ENCODE measurements at regions not wholly inside any gene's neighbourhood (a gene's known extent, or its start where the extent isn't known, plus 50 kb on each side); places are given as distances from the start of the nearest gene placed in this dataset.
"Not testable (repeated sequence)": the region's sequence is repeated elsewhere in the genome, so short reads cannot be mapped to it uniquely, and the experiment has no call there.

- DNase-seq, result not testable (repeated sequence)
Measured at GRCh38 chr7:76904688-76905087, 127.5 kb downstream of the SPDYE17 start.

GRCh38 chr7:76901944-76902710 lies 130.0 kb downstream of the SPDYE17 start:
- peak overlapping the region in 1 of 10 donors; percentile 36 for H3K27ac Mint-ChIP-seq
- H3K4me3 Mint-ChIP-seq, DNase-seq, H3K36me3 Mint-ChIP-seq, POLR2A ChIA-PET, H3K27me3 Mint-ChIP-seq, H3K9me3 Mint-ChIP-seq, H3K4me1 Mint-ChIP-seq, ATAC-seq: not testable (repeated sequence)

More at GRCh38 chr7:76904688-76905087, 127.5 kb downstream of the SPDYE17 start:
- H3K9me3 Mint-ChIP-seq, H3K36me3 Mint-ChIP-seq, H3K27me3 Mint-ChIP-seq, ATAC-seq, H3K4me3 Mint-ChIP-seq, H3K4me1 Mint-ChIP-seq, POLR2A ChIA-PET, H3K27ac Mint-ChIP-seq: not testable (repeated sequence)

DNA sequence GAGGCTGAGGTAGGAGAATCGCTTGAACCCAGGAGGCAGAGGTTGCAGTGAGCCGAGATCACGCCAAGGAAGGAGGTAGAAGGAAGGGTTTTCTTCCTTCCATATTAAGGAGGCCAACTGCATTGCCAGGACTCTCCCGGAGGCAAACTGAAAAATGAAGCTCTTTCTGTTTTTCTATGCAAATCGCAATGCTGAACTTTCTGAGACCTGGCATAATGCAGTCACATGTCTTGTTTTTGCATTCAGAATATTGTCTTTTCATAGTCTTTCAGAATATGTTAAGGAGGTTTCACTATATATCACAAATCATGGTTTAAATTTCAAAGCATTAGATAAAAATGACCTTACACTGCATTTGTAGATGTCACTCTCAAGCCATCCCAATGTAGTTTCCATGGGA lies 133.4 kb downstream of the SPDYE17 start:
- H3K9me3 Mint-ChIP-seq, POLR2A ChIA-PET: not testable (repeated sequence)

DNA sequence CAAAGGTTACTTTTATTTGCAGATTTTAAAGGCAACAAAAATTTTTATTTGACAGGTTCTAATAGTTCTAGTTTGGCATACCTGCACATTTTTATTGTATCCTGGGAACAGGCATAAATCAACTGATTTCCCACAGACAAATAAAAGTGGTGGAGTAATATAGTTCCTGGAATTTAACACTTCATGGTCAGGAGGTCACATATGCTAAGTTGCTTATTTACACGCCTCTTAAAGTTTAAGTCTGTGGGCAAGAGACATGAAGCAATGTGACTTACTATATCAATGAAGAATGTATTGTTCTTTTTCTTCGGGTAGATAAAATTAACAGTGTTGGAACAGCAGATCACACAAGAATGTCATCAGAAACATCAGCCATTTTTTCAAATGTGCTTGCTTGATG lies 135.2 kb downstream of the SPDYE17 start:
- H3K9me3 Mint-ChIP-seq, H3K36me3 Mint-ChIP-seq, ATAC-seq, DNase-seq, H3K4me3 Mint-ChIP-seq, H3K4me1 Mint-ChIP-seq, H3K27ac Mint-ChIP-seq, POLR2A ChIA-PET, H3K27me3 Mint-ChIP-seq: not testable (repeated sequence)

More for the DNA sequence above, 133.4 kb downstream of the SPDYE17 start:
- not testable (repeated sequence) for ATAC-seq, DNase-seq, H3K27ac Mint-ChIP-seq, H3K4me3 Mint-ChIP-seq, H3K36me3 Mint-ChIP-seq, H3K4me1 Mint-ChIP-seq, H3K27me3 Mint-ChIP-seq

GRCh38 chr7:76895696-76896095 lies 136.5 kb downstream of the SPDYE17 start:
- H3K27ac Mint-ChIP-seq, DNase-seq, H3K36me3 Mint-ChIP-seq, ATAC-seq, POLR2A ChIA-PET, H3K4me3 Mint-ChIP-seq, H3K9me3 Mint-ChIP-seq, H3K4me1 Mint-ChIP-seq: not testable (repeated sequence)
- H3K27me3 Mint-ChIP-seq, result peaks cover 0 to 15% (median 0%) of the 10 kb centered on the region in 5 donors

DNA sequence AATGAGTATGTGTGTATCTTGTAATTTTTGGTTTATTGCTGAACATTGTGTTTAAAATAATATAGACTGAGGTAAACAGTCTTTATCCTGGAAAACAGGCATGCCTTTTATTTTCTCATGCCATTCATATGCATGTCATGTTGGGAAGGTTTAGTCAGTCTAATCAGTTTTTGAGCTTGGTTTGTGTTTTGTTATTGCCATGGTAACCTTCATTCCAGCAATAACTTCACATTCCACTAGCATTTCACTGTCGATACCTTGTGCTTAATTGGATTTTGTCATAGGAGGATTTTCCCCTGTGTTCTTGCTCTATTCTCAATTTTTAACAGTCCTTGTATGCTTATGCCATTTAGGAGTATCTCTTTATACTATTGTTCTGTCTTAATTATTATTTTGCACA lies 140.4 kb downstream of the SPDYE17 start:
- DNase-seq, H3K9me3 Mint-ChIP-seq, H3K27ac Mint-ChIP-seq, H3K4me1 Mint-ChIP-seq, POLR2A ChIA-PET, ATAC-seq, H3K4me3 Mint-ChIP-seq, H3K36me3 Mint-ChIP-seq: not testable (repeated sequence)
- peaks cover 0 to 12% (median 0%) of the 10 kb centered on the region in 5 donors for H3K27me3 Mint-ChIP-seq

GRCh38 chr7:76879733-76880288 lies 152.3 kb downstream of the SPDYE17 start:
- H3K4me1 Mint-ChIP-seq, DNase-seq, H3K9me3 Mint-ChIP-seq, H3K36me3 Mint-ChIP-seq, H3K27ac Mint-ChIP-seq, ATAC-seq, H3K4me3 Mint-ChIP-seq, POLR2A ChIA-PET, H3K27me3 Mint-ChIP-seq: not testable (repeated sequence)

DNA sequence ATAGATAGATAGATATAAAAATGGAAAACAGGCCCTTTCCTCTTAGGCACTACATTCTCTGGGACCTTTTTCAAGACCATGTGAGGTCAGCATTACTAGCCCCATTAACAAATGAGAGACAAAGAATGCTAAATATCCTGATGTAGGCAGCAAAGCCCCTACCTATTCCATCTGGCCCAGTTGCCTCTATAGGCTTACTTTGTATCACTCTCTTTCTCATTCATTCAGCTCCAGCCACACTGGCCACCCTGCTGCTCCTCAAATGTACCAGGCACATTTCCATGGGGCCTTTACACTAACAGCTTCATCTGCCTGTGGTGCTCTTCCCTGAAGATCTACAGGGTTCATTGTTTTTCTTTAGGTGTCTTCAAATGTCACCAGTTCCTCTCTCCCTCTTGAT lies 156.4 kb downstream of the SPDYE17 start:
- H3K4me1 Mint-ChIP-seq, DNase-seq, POLR2A ChIA-PET, H3K9me3 Mint-ChIP-seq, ATAC-seq, H3K27me3 Mint-ChIP-seq, H3K4me3 Mint-ChIP-seq, H3K36me3 Mint-ChIP-seq: not testable (repeated sequence)
- peak overlapping the region in 1 of 10 donors; percentile 23 for H3K27ac Mint-ChIP-seq

DNA sequence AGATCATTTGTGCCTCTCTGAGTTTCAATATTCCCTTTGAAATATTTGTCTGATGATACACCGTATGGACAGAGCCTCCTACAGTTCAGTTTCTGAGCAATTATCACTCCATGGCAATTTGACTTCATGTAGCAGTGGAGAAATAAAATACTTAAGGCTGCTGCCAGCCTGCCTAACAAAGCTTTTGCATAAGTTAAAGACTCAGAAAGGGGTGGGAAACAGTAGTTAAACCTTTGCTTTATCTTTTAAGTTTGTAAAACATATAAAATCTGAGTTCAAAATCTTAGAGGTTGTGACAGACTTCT lies 161.7 kb downstream of the SPDYE17 start:
- H3K4me1 Mint-ChIP-seq, POLR2A ChIA-PET, H3K9me3 Mint-ChIP-seq, H3K36me3 Mint-ChIP-seq, DNase-seq, H3K27me3 Mint-ChIP-seq, H3K4me3 Mint-ChIP-seq, ATAC-seq, H3K27ac Mint-ChIP-seq: not testable (repeated sequence)

DNA sequence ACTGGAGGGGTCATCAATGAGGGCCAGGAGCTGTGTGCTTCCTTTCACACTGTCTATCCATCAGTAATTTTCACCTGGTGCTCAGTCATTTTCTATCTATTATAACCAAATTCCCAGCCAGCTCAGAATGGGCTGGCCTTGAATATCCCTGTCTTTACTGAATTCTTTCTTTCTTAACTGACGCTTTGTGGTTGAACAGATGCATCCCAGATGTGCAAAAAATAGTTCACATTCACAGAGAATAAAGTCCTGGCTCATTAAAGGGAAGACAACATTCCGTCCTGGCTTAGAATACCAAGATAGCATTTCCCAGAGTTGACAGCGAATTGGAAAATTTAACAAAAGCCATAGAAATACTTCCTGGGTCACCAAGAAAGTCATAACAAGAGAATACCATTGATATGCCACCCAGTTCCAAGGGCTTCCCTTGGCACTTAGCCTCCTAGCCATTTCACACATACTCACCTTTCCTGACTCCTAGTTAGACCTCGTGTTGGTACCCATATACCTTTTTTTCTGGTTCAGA lies 164.7 kb downstream of the SPDYE17 start:
- POLR2A ChIA-PET, H3K27ac Mint-ChIP-seq, DNase-seq, H3K4me1 Mint-ChIP-seq, H3K4me3 Mint-ChIP-seq, H3K9me3 Mint-ChIP-seq, H3K27me3 Mint-ChIP-seq, H3K36me3 Mint-ChIP-seq, ATAC-seq: not testable (repeated sequence)

GRCh38 chr7:76863150-76863773 lies 168.9 kb downstream of the SPDYE17 start:
- POLR2A ChIA-PET, H3K9me3 Mint-ChIP-seq, DNase-seq, H3K36me3 Mint-ChIP-seq, ATAC-seq, H3K27ac Mint-ChIP-seq, H3K4me3 Mint-ChIP-seq, H3K27me3 Mint-ChIP-seq, H3K4me1 Mint-ChIP-seq: not testable (repeated sequence)

GRCh38 chr7:76862241-76862640 lies 169.9 kb downstream of the SPDYE17 start:
- H3K36me3 Mint-ChIP-seq, H3K27me3 Mint-ChIP-seq, DNase-seq, H3K9me3 Mint-ChIP-seq, POLR2A ChIA-PET, H3K4me1 Mint-ChIP-seq, H3K4me3 Mint-ChIP-seq, ATAC-seq: not testable (repeated sequence)
- peak overlapping the region in 1 of 10 donors; percentile 15 for H3K27ac Mint-ChIP-seq

DNA sequence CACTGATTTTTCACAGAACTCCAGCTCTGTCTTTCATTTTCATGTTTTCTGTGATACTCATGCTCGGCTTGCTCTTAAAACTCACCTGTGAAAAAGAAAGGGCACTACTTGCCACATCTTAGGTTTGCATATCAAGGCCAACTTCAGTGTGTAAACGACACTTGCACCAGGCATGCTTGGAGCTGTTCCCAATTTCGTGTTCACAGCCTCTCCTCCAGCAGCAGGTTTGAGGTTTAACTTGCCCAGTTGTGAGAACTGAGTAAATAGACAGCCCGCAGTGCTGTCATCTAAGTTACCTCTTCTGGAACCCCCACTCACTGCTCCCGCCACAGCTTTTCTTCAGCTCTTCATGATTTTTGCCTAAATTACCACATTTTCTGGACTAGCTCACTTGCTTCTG lies 172.2 kb downstream of the SPDYE17 start:
- H3K36me3 Mint-ChIP-seq, H3K9me3 Mint-ChIP-seq, POLR2A ChIA-PET, DNase-seq, H3K27me3 Mint-ChIP-seq, H3K4me1 Mint-ChIP-seq, ATAC-seq, H3K27ac Mint-ChIP-seq, H3K4me3 Mint-ChIP-seq: not testable (repeated sequence)

All from naive thymus-derived CD8-positive, alpha-beta T cell (primary cell).